ENCODE measurements at regions not wholly inside any gene's neighbourhood (a gene's known extent, or its start where the extent isn't known, plus 50 kb on each side); places are given as distances from the start of the nearest gene placed in this dataset.

- TF ChIP-seq ATF2 (IDR thresholded peaks at IDR 0.05; ENCODE audit: low read length) (no peak), ASH2L (IDR thresholded peaks at IDR 0.05; ENCODE audit: low read length) (no peak)
Observed at GRCh38 chr2:122011493-122012270, 256.2 kb downstream of the TSN start (continued).
